Fibroblast of the aortic adventitia (primary cell): ENCODE measurements at regions not wholly inside any gene's neighbourhood (a gene's known extent, or its start where the extent isn't known, plus 50 kb on each side); places are given as distances from the start of the nearest gene placed in this dataset.
"Not testable (repeated sequence)": the region's sequence is repeated elsewhere in the genome, so short reads cannot be mapped to it uniquely, and the experiment has no call there.

ENCODE experiments used
- DNase-seq: peaks from one replicate; pipeline ENCODE4 v3.0.0-alpha.2; 2010; ENCODE audit warnings: low read depth
- H3K4me3 ChIP-seq: 2 replicates; pipeline ENCODE4 v1.5.1; 2011; ENCODE audit warnings: low read depth, mild to moderate bottlenecking, control low read depth, low read length, moderate library complexity
- TF ChIP-seq, protein P1 (sequence below): IDR thresholded peaks from 2 replicates; pipeline ENCODE4 v1.5.1; 2011; ENCODE audit warnings: mild to moderate bottlenecking, low read length, control low read depth, inconsistent platforms; ENCODE audit not compliant: insufficient read depth

DNA sequence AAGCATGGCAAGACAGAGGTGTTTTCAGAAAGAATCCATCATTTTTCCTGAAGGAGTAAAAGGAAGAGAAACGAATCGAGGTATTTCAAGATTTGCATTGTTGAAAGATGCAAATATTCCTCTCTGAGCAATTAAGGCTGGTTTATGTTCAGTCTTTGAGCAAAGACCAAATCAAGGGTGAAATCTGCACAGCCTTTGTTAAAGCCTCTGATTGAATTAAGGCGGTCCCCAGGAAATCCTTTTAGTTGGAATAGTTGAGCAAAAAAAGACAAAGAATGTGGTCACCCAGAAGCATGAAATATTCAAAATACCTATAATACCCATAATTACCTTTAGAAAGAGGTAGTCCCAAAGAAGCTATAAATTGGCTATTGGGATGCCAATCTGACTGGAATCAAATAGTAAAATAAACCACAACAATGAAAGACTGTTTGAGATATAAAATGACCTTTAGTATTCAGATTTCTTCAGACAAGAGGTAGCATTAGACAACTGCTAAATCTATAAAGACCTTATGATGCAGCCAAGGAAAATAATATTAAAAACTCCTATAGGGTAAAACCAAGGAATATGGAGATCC, 1218.1 kb downstream of the ROBO2 start:
- H3K4me3 ChIP-seq: no peak overlapping the region
- DNase-seq: no peak
- TF ChIP-seq, protein P1, sequence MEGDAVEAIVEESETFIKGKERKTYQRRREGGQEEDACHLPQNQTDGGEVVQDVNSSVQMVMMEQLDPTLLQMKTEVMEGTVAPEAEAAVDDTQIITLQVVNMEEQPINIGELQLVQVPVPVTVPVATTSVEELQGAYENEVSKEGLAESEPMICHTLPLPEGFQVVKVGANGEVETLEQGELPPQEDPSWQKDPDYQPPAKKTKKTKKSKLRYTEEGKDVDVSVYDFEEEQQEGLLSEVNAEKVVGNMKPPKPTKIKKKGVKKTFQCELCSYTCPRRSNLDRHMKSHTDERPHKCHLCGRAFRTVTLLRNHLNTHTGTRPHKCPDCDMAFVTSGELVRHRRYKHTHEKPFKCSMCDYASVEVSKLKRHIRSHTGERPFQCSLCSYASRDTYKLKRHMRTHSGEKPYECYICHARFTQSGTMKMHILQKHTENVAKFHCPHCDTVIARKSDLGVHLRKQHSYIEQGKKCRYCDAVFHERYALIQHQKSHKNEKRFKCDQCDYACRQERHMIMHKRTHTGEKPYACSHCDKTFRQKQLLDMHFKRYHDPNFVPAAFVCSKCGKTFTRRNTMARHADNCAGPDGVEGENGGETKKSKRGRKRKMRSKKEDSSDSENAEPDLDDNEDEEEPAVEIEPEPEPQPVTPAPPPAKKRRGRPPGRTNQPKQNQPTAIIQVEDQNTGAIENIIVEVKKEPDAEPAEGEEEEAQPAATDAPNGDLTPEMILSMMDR: no peak

GRCh38 chr3:78258798-78259197, 1218.9 kb downstream of the ROBO2 start:
- TF ChIP-seq, protein P1: no peak
- DNase-seq: peak; percentile 88
- H3K4me3 ChIP-seq: no peak overlapping the region

DNA sequence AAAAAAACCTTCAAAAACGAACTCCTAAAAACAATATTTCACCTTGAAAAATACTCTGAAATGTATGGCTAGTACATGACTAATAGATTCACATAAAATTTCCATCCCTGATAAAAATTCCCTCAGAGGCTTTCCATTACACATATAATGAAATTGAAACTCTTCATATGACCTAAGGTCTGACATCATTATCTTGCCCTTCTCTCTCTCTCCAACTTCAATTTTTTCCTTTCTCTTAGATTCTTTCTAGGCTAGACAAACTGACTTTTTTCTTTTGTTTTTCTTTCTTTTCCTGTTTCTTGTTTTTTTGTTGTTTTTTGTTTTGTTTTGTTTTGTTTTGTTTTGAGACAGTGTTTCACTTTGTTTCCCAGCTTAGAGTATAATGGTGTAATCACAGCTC, 1220.5 kb downstream of the ROBO2 start:
- DNase-seq: no peak
- no peak overlapping the region for H3K4me3 ChIP-seq
- TF ChIP-seq, protein P1: no peak

- not testable (repeated sequence) for DNase-seq, H3K4me3 ChIP-seq
Observed at GRCh38 chr3:78266550-78266949, 1226.7 kb downstream of the ROBO2 start.

- DNase-seq: no peak
- no peak overlapping the region for H3K4me3 ChIP-seq
- TF ChIP-seq, protein P1: no peak
Observed at GRCh38 chr3:78267235-78267634, 1227.3 kb downstream of the ROBO2 start.

DNA sequence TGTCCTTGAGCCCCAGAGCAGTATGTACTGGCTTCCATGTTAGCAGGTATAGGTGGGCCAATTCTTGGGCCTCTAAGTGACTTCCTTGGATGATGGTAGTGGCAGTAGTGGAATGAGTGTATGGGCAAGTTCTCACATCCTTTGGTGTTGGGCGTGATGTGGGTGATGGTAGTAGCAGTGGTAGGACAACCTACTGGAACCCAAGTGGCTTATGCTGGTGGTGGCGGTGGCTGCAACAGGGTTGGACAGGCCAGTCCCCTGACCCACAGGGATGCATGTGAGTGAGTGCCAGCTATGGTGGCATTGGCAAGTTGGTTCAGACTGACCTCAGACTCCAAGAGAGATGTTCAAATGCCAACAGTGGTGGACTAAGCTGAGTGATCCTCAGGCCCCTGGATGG, 1228.2 kb downstream of the ROBO2 start:
- TF ChIP-seq, protein P1: no peak
- DNase-seq: no peak
- no peak overlapping the region for H3K4me3 ChIP-seq

DNA sequence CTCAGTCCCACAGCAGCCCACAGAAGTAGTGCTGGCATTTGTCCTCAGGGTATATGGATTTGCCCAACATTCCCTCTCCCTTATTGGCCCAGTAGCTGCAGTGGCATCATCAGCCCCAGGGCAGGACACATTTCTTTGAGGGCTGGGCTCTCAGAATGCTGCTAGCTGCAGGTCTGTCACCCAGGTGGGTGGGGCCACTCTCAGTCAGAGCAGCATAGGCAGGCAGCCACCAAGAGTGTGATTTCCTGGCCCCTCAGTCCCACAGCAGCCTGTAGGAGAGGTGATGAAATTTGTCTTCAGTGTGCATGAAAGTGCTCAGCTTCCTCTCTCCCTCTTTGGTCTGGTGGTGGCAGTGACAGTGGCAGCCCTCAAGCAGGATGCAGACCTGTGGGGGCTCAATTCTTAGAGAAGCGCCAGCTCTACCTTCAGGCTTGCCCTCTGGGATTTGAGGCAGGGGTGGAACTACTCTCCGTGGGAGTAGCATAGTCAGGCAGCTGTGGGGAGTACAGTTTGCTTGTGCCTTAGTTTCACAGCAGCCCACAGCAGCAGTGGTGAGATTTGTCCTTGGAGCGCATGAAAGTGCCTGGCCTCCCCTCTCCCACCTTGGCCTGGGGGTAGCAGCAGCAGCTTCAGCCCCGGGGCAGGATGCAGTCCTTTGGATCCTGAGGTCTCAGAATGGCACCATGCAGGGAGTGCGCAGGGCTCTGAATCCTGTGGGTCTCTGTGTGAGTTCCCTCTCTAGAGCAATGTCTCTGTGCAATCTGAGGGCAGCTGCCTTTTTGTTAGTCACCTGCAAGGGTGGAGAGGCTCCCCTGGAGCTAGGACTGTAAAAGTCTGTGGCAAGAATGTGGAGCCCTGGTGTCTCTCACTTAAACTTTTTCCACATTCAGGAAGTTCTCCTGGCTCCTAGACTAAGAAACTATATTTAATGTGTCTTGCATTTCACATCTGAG, 1229.1 kb downstream of the ROBO2 start:
- TF ChIP-seq, protein P1: no peak
- no peak overlapping the region for H3K4me3 ChIP-seq
- no peak for DNase-seq
